ENCODE measurements at regions not wholly inside any gene's neighbourhood (a gene's known extent, or its start where the extent isn't known, plus 50 kb on each side); places are given as distances from the start of the nearest gene placed in this dataset.

DNA sequence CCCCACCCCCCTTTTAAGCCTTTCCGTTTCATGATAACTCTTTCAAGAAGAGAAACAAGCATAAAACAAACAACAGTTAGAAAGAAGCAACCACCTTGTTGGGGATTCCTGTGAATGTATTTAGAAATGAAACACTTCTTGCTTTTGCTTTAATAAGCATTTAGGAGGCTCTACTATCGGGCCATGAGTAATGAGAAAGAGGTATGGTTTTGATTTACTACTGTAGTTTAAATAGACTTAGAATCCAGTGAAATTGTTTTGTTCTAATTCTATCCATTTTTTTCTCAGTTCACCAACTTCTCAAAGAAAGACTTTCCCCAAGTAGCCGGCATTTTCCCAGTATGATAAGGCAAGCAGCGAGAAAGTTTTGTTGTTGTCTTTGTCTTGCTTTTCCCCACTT is 168.7 kb upstream of the HABP2 start:
- TF ChIP-seq CTCF (IDR thresholded peaks at IDR 0.05) (no peak), TCF7L2 (IDR thresholded peaks at IDR 0.05; ENCODE audit: low read depth, low read length) (no peak), SIN3A (IDR thresholded peaks at IDR 0.05; ENCODE audit: borderline replicate concordance, insufficient read depth, low read depth, low read length) (no peak), POLR2AphosphoS5 (IDR thresholded peaks at IDR 0.05; ENCODE audit: low read depth, low read length) (no peak)
- TF ChIP-seq, protein P1, sequence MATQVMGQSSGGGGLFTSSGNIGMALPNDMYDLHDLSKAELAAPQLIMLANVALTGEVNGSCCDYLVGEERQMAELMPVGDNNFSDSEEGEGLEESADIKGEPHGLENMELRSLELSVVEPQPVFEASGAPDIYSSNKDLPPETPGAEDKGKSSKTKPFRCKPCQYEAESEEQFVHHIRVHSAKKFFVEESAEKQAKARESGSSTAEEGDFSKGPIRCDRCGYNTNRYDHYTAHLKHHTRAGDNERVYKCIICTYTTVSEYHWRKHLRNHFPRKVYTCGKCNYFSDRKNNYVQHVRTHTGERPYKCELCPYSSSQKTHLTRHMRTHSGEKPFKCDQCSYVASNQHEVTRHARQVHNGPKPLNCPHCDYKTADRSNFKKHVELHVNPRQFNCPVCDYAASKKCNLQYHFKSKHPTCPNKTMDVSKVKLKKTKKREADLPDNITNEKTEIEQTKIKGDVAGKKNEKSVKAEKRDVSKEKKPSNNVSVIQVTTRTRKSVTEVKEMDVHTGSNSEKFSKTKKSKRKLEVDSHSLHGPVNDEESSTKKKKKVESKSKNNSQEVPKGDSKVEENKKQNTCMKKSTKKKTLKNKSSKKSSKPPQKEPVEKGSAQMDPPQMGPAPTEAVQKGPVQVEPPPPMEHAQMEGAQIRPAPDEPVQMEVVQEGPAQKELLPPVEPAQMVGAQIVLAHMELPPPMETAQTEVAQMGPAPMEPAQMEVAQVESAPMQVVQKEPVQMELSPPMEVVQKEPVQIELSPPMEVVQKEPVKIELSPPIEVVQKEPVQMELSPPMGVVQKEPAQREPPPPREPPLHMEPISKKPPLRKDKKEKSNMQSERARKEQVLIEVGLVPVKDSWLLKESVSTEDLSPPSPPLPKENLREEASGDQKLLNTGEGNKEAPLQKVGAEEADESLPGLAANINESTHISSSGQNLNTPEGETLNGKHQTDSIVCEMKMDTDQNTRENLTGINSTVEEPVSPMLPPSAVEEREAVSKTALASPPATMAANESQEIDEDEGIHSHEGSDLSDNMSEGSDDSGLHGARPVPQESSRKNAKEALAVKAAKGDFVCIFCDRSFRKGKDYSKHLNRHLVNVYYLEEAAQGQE (IDR thresholded peaks at IDR 0.05; ENCODE audit: insufficient read depth in 1 of 2, low read depth in 2 of 2, low read length in 1 of 2) = no peak
- ATAC-seq (no peak), DNase-seq (ENCODE audit: low read depth, low spot score) (no peak)
- Histone ChIP-seq H3K4me1 (ENCODE audit: control insufficient read depth, insufficient read depth, low read length) (peaks cover 11% of the 10 kb centered on the region), H3K9me3 (ENCODE audit: control insufficient read depth, insufficient read depth, low read depth, low read length) (no peaks in the 10 kb centered on the region), H3K4me3 (ENCODE audit: low read depth in 2 of 2, low read length in 2 of 2) (no peak overlapping the region), H3K36me3 (ENCODE audit: control insufficient read depth, insufficient read depth, low read length) (no peaks in the 10 kb centered on the region), H3K27ac (ENCODE audit: low read length) (no peak overlapping the region), H3K27me3 (ENCODE audit: control insufficient read depth, insufficient read depth, low read length) (peaks cover 26% of the 10 kb centered on the region)
- in situ Hi-C loops (cut with HindIII; ENCODE audit: low pct_unique_long_range_greater_than_20kb, low sequenced_read_pairs) = no loop called here
- POLR2A ChIA-PET = interaction anchor here (0.6 kb wide), 1 partner anchor 311 kb away, joined by 3 read pairs; no protein-coding TSS in a partner anchor
- CTCF ChIA-PET = interaction anchor here (0.6 to 0.8 kb wide), 2 partner anchors 168 to 274 kb away, joined by 3 to 4 read pairs; no protein-coding TSS in a partner anchor
- BruUV-seq (replicated peaks) = no TSS peak
- intact Hi-C loops (cut with micrococcal nuclease; ENCODE audit: unreplicated experiment) = loop anchor here (2.0 to 10.0 kb wide), 2 partner anchors 249 to 819 kb away; no protein-coding TSS in a partner anchor

- Histone ChIP-seq H3K4me1 (ENCODE audit: control insufficient read depth, insufficient read depth, low read length) (peaks cover 11% of the 10 kb centered on the region), H3K27ac (ENCODE audit: low read length) (no peak overlapping the region), H3K27me3 (ENCODE audit: control insufficient read depth, insufficient read depth, low read length) (peaks cover 26% of the 10 kb centered on the region), H3K9me3 (ENCODE audit: control insufficient read depth, insufficient read depth, low read depth, low read length) (no peaks in the 10 kb centered on the region), H3K36me3 (ENCODE audit: control insufficient read depth, insufficient read depth, low read length) (no peaks in the 10 kb centered on the region), H3K4me3 (ENCODE audit: low read depth in 2 of 2, low read length in 2 of 2) (no peak overlapping the region)
- TF ChIP-seq CTCF (IDR thresholded peaks at IDR 0.05) (peak; percentile 91), TCF7L2 (IDR thresholded peaks at IDR 0.05; ENCODE audit: low read depth, low read length) (no peak)
- TF ChIP-seq, protein P1 (IDR thresholded peaks at IDR 0.05; ENCODE audit: insufficient read depth in 1 of 2, low read depth in 2 of 2, low read length in 1 of 2) = peak; percentile 32 to 83; a peak in 3 of 4 replicates
- in situ Hi-C loops (cut with HindIII; ENCODE audit: low pct_unique_long_range_greater_than_20kb, low sequenced_read_pairs) (no loop called here), intact Hi-C loops (cut with micrococcal nuclease; ENCODE audit: unreplicated experiment) (loop anchor here (2.0 to 10.0 kb wide), 4 partner anchors 137 to 908 kb away; no protein-coding TSS in a partner anchor)
- ATAC-seq (peak; percentile 100), DNase-seq (ENCODE audit: low read depth, low spot score) (peak; percentile 51)
- no TSS peak for BruUV-seq (replicated peaks)
- CTCF ChIA-PET = interaction anchor here (0.6 to 1.5 kb wide), 10 partner anchors 18 to 1070 kb away, joined by 3 to 7 read pairs (median 4); no protein-coding TSS in a partner anchor
- POLR2A ChIA-PET = no interaction called here
These were observed 167.5 kb upstream of the HABP2 start for GRCh38 chr10:113385021-113385999.
